ENCODE measurements at regions not wholly inside any gene's neighbourhood (a gene's known extent, or its start where the extent isn't known, plus 50 kb on each side); places are given as distances from the start of the nearest gene placed in this dataset.

- TF ChIP-seq CTCF (IDR thresholded peaks at IDR 0.05; ENCODE audit: low read length) (no peak), EZH2 (optimal IDR thresholded peaks at IDR 0.05; ENCODE audit: low read depth, low read length) (no peak)
Observed at GRCh38 chr13:64073203-64073602, 2657.6 kb upstream of the PCDH20 start.

Measured in MM.1S (cell line).